ENCODE measurements at regions not wholly inside any gene's neighbourhood (a gene's known extent, or its start where the extent isn't known, plus 50 kb on each side); places are given as distances from the start of the nearest gene placed in this dataset.

DNA sequence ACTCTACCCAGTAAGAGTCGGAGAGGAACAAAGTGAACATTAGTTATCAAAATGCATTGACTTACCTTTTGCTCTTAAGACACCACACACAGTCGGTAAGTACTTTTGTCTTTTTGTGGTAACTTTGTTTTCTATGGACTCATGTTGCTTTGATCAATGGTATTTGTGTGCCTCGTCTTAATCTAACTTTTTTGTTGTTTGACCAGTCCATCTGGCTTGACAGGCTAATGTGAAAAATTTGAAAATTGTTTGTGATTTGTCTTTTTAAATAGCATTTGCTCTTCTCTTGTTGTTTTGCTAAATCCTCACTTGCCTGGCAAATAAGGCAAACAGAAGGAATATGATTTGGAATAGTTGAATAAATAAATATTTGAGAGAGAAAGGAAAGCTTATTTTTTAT is 71.4 kb upstream of the CHD1 start:
- TF ChIP-seq CTCF (conservative IDR thresholded peaks at IDR 0.05; ENCODE audit: low read depth, low read length) = no peak
- DNase-seq (ENCODE audit: low read depth) = no peak
- H3K4me3 ChIP-seq (ENCODE audit: low read depth, low read length) = no peak overlapping the region

GRCh38 chr5:98999631-99000030 is 70.8 kb upstream of the CHD1 start:
- no peak for TF ChIP-seq CTCF (conservative IDR thresholded peaks at IDR 0.05; ENCODE audit: low read depth, low read length)
- no peak for DNase-seq (ENCODE audit: low read depth)
- no peak overlapping the region for H3K4me3 ChIP-seq (ENCODE audit: low read depth, low read length)

- H3K4me3 ChIP-seq (ENCODE audit: low read depth, low read length) = no peak overlapping the region
- no peak for DNase-seq (ENCODE audit: low read depth)
- no peak for TF ChIP-seq CTCF (conservative IDR thresholded peaks at IDR 0.05; ENCODE audit: low read depth, low read length)
Observed at GRCh38 chr5:98997000-98997399, 68.2 kb upstream of the CHD1 start.

DNA sequence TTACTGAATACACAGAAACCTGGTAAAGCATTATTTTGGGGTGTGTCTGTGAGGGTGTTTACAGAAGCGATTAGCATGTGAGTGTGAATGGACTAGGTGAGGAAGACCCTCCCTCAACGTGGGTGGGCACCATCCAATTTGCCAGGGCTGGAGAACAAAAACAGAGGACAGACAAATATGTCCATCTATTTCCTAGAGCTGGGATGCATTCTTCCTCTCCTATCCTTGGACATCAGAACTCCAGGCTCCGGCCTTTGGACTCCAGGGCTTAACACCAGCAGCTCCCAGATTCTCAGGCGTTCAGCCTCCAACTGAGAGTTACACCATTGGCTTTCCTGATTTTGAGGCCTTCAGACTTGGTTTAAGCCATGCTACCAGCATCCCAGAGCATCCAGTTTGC is 65.8 kb upstream of the CHD1 start:
- no peak for DNase-seq (ENCODE audit: low read depth)
- no peak overlapping the region for H3K4me3 ChIP-seq (ENCODE audit: low read depth, low read length)
- TF ChIP-seq CTCF (conservative IDR thresholded peaks at IDR 0.05; ENCODE audit: low read depth, low read length) = no peak

GRCh38 chr5:98993512-98993911 is 64.7 kb upstream of the CHD1 start:
- no peak overlapping the region for H3K4me3 ChIP-seq (ENCODE audit: low read depth, low read length)
- no peak for DNase-seq (ENCODE audit: low read depth)
- TF ChIP-seq CTCF (conservative IDR thresholded peaks at IDR 0.05; ENCODE audit: low read depth, low read length) = no peak

GRCh38 chr5:98992552-98992951 is 63.7 kb upstream of the CHD1 start:
- H3K4me3 ChIP-seq (ENCODE audit: low read depth, low read length) = no peak overlapping the region
- no peak for TF ChIP-seq CTCF (conservative IDR thresholded peaks at IDR 0.05; ENCODE audit: low read depth, low read length)
- no peak for DNase-seq (ENCODE audit: low read depth)

- H3K4me3 ChIP-seq (ENCODE audit: low read depth, low read length) = no peak overlapping the region
- TF ChIP-seq CTCF (conservative IDR thresholded peaks at IDR 0.05; ENCODE audit: low read depth, low read length) = no peak
- DNase-seq (ENCODE audit: low read depth) = no peak
Observed at GRCh38 chr5:98989727-98990126, 60.9 kb upstream of the CHD1 start.
